NB4 (cell line): ENCODE measurements at regions not wholly inside any gene's neighbourhood (a gene's known extent, or its start where the extent isn't known, plus 50 kb on each side); places are given as distances from the start of the nearest gene placed in this dataset.

Experiments used
- CTCF ChIP-seq: IDR thresholded peaks from one replicate; pipeline ENCODE4 v1.5.1; 2012; ENCODE audit warnings: low read depth, low read length
- POLR2A ChIP-seq: IDR thresholded peaks from 2 replicates; pipeline ENCODE4 v1.6.1; 2011; ENCODE audit warnings: mild to moderate bottlenecking; ENCODE audit not compliant: insufficient read length; ENCODE audit errors: extremely low read depth

- no peak for TF ChIP-seq CTCF
- TF ChIP-seq POLR2A: no peak
Observed at GRCh38 chr18:59963229-59963628, 63.4 kb downstream of the PMAIP1 start.
